Limb (tissue), 2 donors: ENCODE measurements at regions not wholly inside any gene's neighbourhood (a gene's known extent, or its start where the extent isn't known, plus 50 kb on each side); places are given as distances from the start of the nearest gene placed in this dataset.
"Not testable (repeated sequence)": the region's sequence is repeated elsewhere in the genome, so short reads cannot be mapped to it uniquely, and the experiment has no call there.

Source experiments
- DNase-seq, 2 donors: peaks; one replicate each; pipeline ENCODE4 v3.0.0-alpha.2; 2016; ENCODE audit errors: extremely low spot score in 2 of 2

- peak; percentile 57 to 68 for DNase-seq
These were observed 175.6 kb upstream of the DAB1 start for GRCh38 chr1:57599236-57599994.

GRCh38 chr1:57597036-57597435 is 173.2 kb upstream of the DAB1 start:
- no peak for DNase-seq

DNA sequence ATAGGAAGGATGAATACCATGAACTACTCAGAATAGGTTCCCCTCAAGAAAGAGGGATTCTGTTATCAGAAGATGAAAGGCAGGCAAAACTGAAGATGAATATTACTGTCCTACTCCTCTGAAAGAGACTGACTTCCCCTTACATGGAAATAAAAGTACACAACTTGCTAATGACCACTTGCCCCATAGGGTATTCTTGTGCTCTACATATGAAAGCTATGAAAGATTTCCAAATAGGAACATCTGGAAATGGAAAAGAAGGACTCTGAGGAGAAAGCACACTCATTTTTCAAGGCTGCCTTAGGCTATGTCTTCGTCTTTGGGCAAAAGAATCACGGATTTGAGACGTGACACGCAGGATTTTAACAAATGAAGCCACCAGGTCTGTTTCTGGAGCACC is 170.1 kb upstream of the DAB1 start:
- DNase-seq: no peak

GRCh38 chr1:57591842-57592241 is 168.0 kb upstream of the DAB1 start:
- DNase-seq: no peak

- no peak for DNase-seq
These were observed 167.1 kb upstream of the DAB1 start for GRCh38 chr1:57590978-57591377.

- DNase-seq: no peak
These were observed 163.0 kb upstream of the DAB1 start for GRCh38 chr1:57586842-57587241.

- DNase-seq: no peak
These were observed 154.8 kb upstream of the DAB1 start for GRCh38 chr1:57578680-57579079.

GRCh38 chr1:57578099-57578498 is 154.2 kb upstream of the DAB1 start:
- DNase-seq: no peak

- no peak for DNase-seq
These were observed 152.9 kb upstream of the DAB1 start for GRCh38 chr1:57576756-57577155.

DNA sequence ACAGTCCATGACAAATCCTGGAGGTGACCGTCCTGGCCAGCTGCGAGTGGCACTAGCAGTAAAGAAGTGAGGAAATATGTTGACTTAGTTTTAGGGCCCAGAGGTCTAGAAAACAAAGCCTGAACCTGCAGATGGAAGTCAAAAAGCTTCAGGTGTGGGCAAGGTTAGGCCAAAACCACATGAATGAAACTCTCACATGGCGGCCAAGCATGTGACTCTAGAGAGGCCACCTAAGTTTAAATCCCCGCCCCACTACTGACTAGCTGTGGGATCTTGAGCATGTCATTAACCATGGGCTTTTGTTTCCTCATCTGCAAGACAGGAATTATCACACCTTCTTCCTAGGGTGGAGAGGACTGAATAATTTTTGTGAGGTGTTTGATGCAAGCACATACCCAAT is 148.2 kb upstream of the DAB1 start:
- no peak for DNase-seq

DNA sequence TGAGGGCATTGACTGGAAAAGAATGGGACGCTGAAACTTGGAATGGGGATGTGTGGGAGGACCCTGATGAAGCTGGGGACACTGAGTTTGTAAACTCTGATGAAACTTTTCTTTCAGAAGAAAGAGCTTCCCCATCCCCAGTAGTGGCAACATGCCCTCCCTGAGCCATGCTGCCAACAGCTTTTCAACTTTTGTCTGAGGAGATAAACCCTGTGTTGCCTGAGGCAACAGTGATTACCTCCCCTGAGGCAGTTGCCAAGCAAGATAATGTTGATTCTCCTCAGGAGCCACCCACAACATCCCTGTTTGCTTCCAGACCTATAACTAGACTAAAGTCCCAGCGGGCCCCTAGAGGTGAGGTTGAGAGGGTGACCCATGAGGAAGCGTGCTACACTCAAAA is 134.2 kb upstream of the DAB1 start:
- DNase-seq: not testable (repeated sequence)

GRCh38 chr1:57553666-57554065 is 129.8 kb upstream of the DAB1 start:
- DNase-seq: no peak

DNA sequence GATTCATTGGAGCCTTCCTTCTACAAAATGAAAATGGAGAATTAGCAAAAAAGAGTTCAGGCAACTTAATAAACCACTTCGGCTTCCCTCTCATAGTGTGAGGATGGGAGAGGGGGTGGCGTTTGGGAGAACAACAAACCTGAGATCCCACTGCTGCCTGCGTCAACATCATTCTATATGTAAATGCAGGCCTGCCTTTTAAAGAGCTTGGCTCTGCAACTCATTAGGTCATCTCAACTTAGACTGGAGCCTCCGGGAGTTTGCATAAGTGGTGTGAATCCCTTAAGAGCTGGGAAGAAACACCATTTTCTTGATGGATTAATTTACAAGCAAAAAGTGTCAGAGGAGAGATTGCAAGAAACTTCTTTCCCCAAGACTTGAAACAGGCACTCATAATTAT is 127.6 kb upstream of the DAB1 start:
- no peak for DNase-seq

DNA sequence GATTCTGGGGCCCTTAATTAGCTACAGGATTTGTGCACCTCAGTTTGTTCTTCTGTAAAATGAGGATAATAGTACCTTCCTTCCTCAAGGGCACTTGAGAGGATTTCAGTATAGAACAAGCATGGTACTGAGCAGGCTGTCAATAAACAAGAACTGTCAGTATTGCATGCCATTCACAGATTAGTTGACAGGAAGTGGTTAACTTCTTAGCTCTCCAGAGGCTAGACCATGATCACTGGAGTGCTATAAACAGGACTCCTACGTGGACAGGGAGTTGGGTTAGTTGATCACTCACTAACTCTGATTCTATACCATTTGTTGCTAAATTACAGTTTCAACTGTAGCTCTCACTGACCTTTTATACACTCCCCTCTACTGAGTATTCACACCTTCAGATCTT is 126.2 kb upstream of the DAB1 start:
- DNase-seq: no peak

DNA sequence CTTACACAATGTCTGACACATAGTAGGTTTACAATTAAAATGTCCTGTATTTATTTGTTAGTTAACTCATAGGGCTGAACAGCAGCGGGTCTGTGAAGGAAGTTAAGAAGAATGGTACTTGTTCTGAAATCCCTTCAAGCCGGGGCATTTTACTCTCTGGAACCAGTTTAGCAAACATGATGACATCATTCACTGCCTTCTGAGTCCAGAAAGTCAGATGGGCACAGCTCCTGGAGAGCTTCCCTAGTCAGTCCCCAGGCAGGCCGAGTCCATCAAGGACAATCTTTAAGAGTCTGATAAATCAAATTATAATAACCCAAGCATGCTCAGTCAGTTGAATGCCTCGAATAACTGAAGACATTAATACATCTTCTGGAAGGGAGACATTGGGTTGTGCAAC is 125.4 kb upstream of the DAB1 start:
- no peak for DNase-seq

DNA sequence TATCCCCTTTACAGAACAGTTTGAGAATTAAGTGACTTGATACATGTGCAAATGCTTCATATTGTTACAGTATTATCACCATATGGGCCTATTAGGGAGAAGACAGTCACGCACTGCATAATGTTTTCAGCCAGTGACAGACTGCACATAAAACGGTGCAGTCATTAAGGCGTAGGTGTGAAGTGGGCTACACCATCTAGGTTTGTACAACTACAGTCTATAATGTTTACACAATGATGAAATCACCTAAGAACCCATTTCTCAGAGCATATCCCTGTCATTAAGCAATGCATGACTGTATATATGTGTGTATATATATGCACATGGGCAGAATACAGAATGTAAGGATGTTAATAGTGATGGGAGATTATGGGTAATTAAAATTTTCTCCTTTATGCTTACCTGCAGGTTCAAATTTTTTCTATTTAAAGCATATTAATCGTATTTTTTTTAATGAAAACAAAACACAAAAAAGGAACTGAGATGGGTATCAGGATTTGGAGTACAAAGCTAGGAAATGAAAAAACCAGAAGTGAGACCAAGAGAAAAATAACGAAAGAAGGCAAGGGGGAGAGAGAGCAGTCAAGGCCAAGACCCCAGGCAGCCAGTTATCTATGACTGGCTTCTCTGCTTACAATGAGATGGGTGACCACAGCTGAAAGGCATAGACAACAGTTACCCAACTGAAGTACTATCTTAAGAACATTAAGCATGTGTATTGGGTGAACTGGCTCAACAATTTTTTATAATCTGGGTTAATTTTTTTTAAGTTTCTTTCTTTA is 122.9 kb upstream of the DAB1 start:
- DNase-seq: no peak

DNA sequence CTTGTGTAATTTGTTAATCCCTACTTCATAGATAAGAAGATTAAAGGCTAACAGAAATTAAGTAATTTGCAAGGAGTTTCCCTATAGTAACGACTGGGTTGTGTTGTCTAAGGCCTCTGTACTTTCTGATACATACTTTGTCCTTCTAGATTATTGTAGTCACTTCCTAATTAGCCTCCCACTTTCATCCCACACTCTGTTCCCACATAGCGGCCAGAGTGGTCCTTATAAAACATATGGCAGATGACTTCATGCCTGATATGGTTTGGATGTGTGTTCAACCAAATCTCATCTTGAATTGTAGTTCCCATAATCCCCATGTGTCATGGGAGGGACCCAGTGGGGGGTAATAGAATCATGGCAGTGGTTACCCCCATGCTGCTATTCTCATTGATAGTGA is 120.5 kb upstream of the DAB1 start:
- DNase-seq: no peak

DNA sequence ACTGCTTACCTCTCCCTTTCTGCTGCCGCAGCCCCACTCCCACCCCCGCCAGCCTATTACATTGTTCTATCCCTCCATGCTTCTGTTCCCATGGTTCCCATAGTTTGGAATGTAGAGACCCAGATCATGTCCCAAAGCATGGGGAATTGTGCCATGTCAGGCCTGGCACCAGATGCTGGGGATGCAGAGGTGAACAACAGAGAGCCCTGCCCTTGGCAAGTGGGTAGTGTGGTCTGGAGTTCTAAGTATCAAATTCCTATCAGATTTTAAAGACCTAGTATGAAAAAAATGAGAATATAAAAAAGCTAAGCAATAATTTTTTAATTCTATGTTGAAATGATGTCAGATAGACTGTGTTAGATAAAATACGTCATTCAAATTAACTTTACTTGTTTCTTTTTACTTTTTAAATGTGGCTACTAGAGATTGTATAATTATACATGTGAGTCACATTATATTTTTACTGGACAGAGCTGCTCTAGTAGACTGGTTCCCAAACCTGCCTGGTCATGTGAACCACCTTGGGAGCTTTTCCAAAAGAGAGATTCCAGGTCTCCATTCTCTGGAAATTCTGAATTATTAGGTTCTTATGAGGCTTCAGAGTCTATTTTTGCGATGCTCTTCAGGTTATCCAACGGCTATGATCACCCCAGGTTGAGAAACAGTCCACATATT is 113.0 kb upstream of the DAB1 start:
- no peak for DNase-seq

- DNase-seq: no peak
These were observed 108.4 kb upstream of the DAB1 start for GRCh38 chr1:57532299-57532698.

- DNase-seq: not testable (repeated sequence)
These were observed 107.0 kb upstream of the DAB1 start for GRCh38 chr1:57530911-57531260.

DNA sequence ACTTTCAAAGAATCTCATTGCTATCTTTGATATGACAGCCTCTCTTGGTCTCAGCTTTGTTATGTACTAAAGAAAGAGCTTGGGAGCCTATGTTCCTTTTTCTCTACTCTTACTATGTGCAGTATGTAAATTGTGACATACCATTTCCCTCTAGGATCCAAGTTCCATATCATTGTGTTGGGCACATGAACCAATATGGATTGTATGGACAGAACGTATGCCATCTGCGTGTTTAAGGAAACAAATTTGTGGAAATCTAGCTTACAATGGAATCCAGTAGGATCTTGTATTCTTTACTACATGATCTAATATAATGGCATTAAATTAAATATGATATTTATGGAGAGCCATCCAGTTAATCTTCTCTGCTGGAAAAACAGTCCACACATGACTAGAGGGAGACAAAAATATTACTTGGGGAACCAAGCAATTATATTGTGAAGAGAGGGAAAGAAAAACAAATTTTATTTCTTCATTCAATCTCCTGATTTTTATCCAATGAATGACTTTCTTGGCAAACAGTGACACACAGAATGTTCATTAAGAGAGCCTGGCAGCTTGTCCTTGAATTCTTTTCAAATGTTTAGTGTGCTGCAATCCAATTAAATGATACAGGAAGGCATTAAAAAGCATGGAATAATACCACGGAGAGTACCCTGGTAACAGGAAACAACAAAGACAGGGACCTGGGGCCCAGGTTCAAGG is 106.5 kb upstream of the DAB1 start:
- no peak for DNase-seq

DNA sequence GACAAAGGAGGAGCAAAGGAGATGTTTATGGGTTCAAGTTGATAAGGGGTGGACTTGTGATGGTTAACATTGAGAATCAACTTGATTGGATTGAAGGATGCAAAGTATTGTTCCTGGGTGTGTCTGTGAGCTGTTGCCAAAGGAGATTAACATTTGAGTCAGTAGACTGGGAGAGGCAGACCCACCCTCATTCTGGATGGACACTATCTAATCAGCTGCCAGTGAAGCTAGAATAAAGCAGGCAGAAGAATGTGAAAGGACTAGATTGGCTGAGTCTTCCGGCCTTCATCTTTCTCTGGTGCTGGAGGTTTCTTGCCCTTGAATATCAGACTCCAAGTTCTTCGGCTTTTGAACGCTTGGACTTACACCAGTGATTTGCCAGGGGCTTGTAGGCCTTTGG is 98.7 kb upstream of the DAB1 start:
- DNase-seq: no peak
